Keratinocyte (primary cell): ENCODE measurements at regions not wholly inside any gene's neighbourhood (a gene's known extent, or its start where the extent isn't known, plus 50 kb on each side); places are given as distances from the start of the nearest gene placed in this dataset.
A peak's percentile ranks its signal among the peaks of the same experiment; 100 is the strongest.

Source experiments
- DNase-seq: peaks from one replicate; pipeline ENCODE4 v3.0.0-alpha.2; 2011; ENCODE audit warnings: low read depth, missing footprints, low spot score
- FAIRE-seq: peaks from 2 replicates; lab custom pipeline; 2011; peaks lifted over from hg19 to GRCh38; lab: Jason Lieb, UNC
- H2AFZ ChIP-seq: 2 replicates; pipeline ENCODE4 v1.6.0; 2012; ENCODE audit warnings: low read length, control low read depth, inconsistent platforms; ENCODE audit not compliant: control insufficient read depth
- H3K27ac ChIP-seq: 2 replicates; pipeline ENCODE4 v1.5.1; 2011; ENCODE audit warnings: low read length; ENCODE audit not compliant: control insufficient read depth, insufficient read depth
- H3K27me3 ChIP-seq: 3 replicates; pipeline ENCODE4 v1.6.0; 2011; ENCODE audit warnings: low read length; ENCODE audit not compliant: control insufficient read depth, insufficient read depth; ENCODE audit errors: extremely low read depth
- H3K36me3 ChIP-seq, 2 experiments: 2 replicates in 1 of 2; 3 replicates in 1 of 2; pipeline ENCODE4 v1.5.1; 2011; ENCODE audit warnings: low read length in 2 of 2, mild to moderate bottlenecking in 1 of 2; ENCODE audit not compliant: control insufficient read depth in 2 of 2, insufficient read depth in 2 of 2; ENCODE audit errors: extremely low read depth in 1 of 2
- H3K4me1 ChIP-seq: 3 replicates; pipeline ENCODE4 v1.5.1; 2011; ENCODE audit warnings: low read length; ENCODE audit not compliant: control insufficient read depth, insufficient read depth; ENCODE audit errors: extremely low read depth
- H3K4me2 ChIP-seq: 3 replicates; pipeline ENCODE4 v1.6.0; 2011; ENCODE audit warnings: low read depth, low read length; ENCODE audit not compliant: control insufficient read depth, insufficient read depth; ENCODE audit errors: extremely low read depth
- H3K4me3 ChIP-seq, 3 experiments: fragments of 200-600 bp in 1 of 3; sonication (generic) in 1 of 3; 2 replicates in 2 of 3; 3 replicates in 1 of 3; pipeline ENCODE4 v1.5.1; 2011 to 2016; ENCODE audit warnings: low read length in 3 of 3, mild to moderate bottlenecking in 3 of 3, control low read depth in 2 of 3, inconsistent platforms in 1 of 3, low read depth in 1 of 3, mixed read lengths in 1 of 3, mixed run types in 1 of 3, moderate library complexity in 1 of 3; ENCODE audit not compliant: control insufficient read depth in 2 of 3, insufficient read depth in 2 of 3; ENCODE audit errors: extremely low read depth in 1 of 3
- H3K79me2 ChIP-seq: 2 replicates; pipeline ENCODE4 v1.6.0; 2012; ENCODE audit warnings: low read length; ENCODE audit not compliant: control insufficient read depth, insufficient read depth
- H3K9ac ChIP-seq: 3 replicates; pipeline ENCODE4 v1.6.0; 2011; ENCODE audit warnings: low read length; ENCODE audit not compliant: control insufficient read depth, insufficient read depth; ENCODE audit errors: extremely low read depth
- H3K9me1 ChIP-seq: 3 replicates; pipeline ENCODE4 v1.6.0; 2011; ENCODE audit warnings: low read length; ENCODE audit not compliant: control insufficient read depth, insufficient read depth; ENCODE audit errors: extremely low read depth
- H3K9me3 ChIP-seq: 2 replicates; pipeline ENCODE4 v1.5.1; 2012; ENCODE audit warnings: low read depth, low read length; ENCODE audit not compliant: control insufficient read depth
- H4K20me1 ChIP-seq: 3 replicates; pipeline ENCODE4 v1.6.0; 2011; ENCODE audit warnings: low read length; ENCODE audit not compliant: control insufficient read depth, insufficient read depth; ENCODE audit errors: extremely low read depth
- CTCF ChIP-seq, 3 experiments: IDR thresholded peaks in 1 of 3; conservative IDR thresholded peaks in 1 of 3; optimal IDR thresholded peaks in 1 of 3; 2 replicates in 2 of 3; 3 replicates in 1 of 3; pipeline versions ENCODE3 to v1.5.1; 2011; ENCODE audit warnings: low read length in 3 of 3, mild to moderate bottlenecking in 3 of 3, moderate library complexity in 2 of 3, control low read depth in 1 of 3, inconsistent platforms in 1 of 3; ENCODE audit not compliant: insufficient read depth in 2 of 3; ENCODE audit errors: extremely low read depth in 1 of 3
- EZH2 ChIP-seq: IDR thresholded peaks from one replicate; pipeline ENCODE4 v1.6.1; 2012; ENCODE audit warnings: inconsistent platforms, mild to moderate bottlenecking, low read length, moderate library complexity
- dilution Hi-C: fragments of 300-500 bp; cut with MboI; formaldehyde crosslinking; loops from one replicate; pipeline ENCODE4 v1.7.0; 2020; ENCODE audit warnings: low sequenced_read_pairs; ENCODE audit not compliant: extremely low pct_ligation_motif_present

- FAIRE-seq (peak; percentile 75), DNase-seq (no peak)
- Histone ChIP-seq H3K4me2 (no peak overlapping the region), H3K9me3 (no peaks in the 10 kb centered on the region), H2AFZ (peak overlapping the region; percentile 47), H4K20me1 (no peaks in the 10 kb centered on the region), H3K27ac (no peak overlapping the region), H3K36me3 (no peaks in the 10 kb centered on the region), H3K79me2 (no peaks in the 10 kb centered on the region), H3K9me1 (no peaks in the 10 kb centered on the region), H3K27me3 (no peaks in the 10 kb centered on the region), H3K9ac (no peak overlapping the region), H3K4me3 (no peak overlapping the region), H3K4me1 (peaks cover 24% of the 10 kb centered on the region)
- TF ChIP-seq EZH2 (no peak), CTCF (optimal IDR thresholded peaks at IDR 0.05 in 1 of 3, IDR thresholded peaks at IDR 0.05 in 1 of 3, conservative IDR thresholded peaks at IDR 0.05 in 1 of 3; ENCODE audit: extremely low read depth in 1 of 3, insufficient read depth in 2 of 3, low read length in 3 of 3) (no peak)
- dilution Hi-C loops: no loop called here
Measured at GRCh38 chr1:168485048-168485447, 58.7 kb downstream of the XCL2 start.

GRCh38 chr1:168484083-168484482 is 59.7 kb downstream of the XCL2 start:
- H3K79me2 ChIP-seq: no peaks in the 10 kb centered on the region
- H3K9ac ChIP-seq: no peak overlapping the region
- H3K4me2 ChIP-seq: no peak overlapping the region
- FAIRE-seq (no peak), DNase-seq (no peak)
- no peak overlapping the region for H2AFZ ChIP-seq
- no peaks in the 10 kb centered on the region for H3K9me3 ChIP-seq
- no peaks in the 10 kb centered on the region for H3K9me1 ChIP-seq
- no peaks in the 10 kb centered on the region for H3K36me3 ChIP-seq
- peaks cover 24% of the 10 kb centered on the region for H3K4me1 ChIP-seq
- no peak overlapping the region for H3K27ac ChIP-seq
- TF ChIP-seq CTCF (optimal IDR thresholded peaks at IDR 0.05 in 1 of 3, IDR thresholded peaks at IDR 0.05 in 1 of 3, conservative IDR thresholded peaks at IDR 0.05 in 1 of 3; ENCODE audit: extremely low read depth in 1 of 3, insufficient read depth in 2 of 3, low read length in 3 of 3) (no peak), EZH2 (no peak)
- dilution Hi-C loops: no loop called here
- no peaks in the 10 kb centered on the region for H3K27me3 ChIP-seq
- no peak overlapping the region for H3K4me3 ChIP-seq
- no peaks in the 10 kb centered on the region for H4K20me1 ChIP-seq
